ENCODE measurements at regions not wholly inside any gene's neighbourhood (a gene's known extent, or its start where the extent isn't known, plus 50 kb on each side); places are given as distances from the start of the nearest gene placed in this dataset.

GRCh38 chr3:62992520-62992919, 117.3 kb upstream of the CADPS start:
- no peak for DNase-seq
- ChIA-PET POLR2A (no interaction called here), CTCF (no interaction called here)
- no peak overlapping the region for H3K4me3 ChIP-seq (ENCODE audit: control insufficient read depth in 1 of 7, extremely low read depth in 1 of 7, insufficient read depth in 4 of 7, low read depth in 2 of 7, low read length in 6 of 7)
- no peak overlapping the region for H3K27ac ChIP-seq (ENCODE audit: insufficient read depth in 1 of 2, low read depth in 1 of 2, low read length in 2 of 2, poor library complexity in 1 of 2, severe bottlenecking in 2 of 2)
- no peaks in the 10 kb centered on the region for H3K4me1 ChIP-seq (ENCODE audit: control extremely low read depth in 1 of 4, control insufficient read depth in 4 of 4, insufficient read depth in 4 of 4, low read length in 3 of 4)
- H3K27me3 ChIP-seq (replicated peaks in 2 of 5; ENCODE audit: control insufficient read depth in 4 of 5, insufficient read depth in 5 of 5, low read length in 4 of 5) = no peaks in the 10 kb centered on the region
- no peaks in the 10 kb centered on the region for H3K9me3 ChIP-seq (ENCODE audit: control extremely low read depth in 1 of 5, control insufficient read depth in 4 of 5, insufficient read depth in 2 of 5, low read depth in 1 of 5, low read length in 4 of 5)
- 86% methylated on average over 1 of the region's 1 CpG for WGBS (ENCODE audit: insufficient coverage)
- no peaks in the 10 kb centered on the region for H3K36me3 ChIP-seq (ENCODE audit: control insufficient read depth in 4 of 4, insufficient read depth in 4 of 4, low read length in 3 of 4)

GRCh38 chr3:62995119-62995518, 119.9 kb upstream of the CADPS start:
- ChIA-PET POLR2A (no interaction called here), CTCF (no interaction called here)
- Histone ChIP-seq H3K27me3 (replicated peaks in 2 of 5; ENCODE audit: control insufficient read depth in 4 of 5, insufficient read depth in 5 of 5, low read length in 4 of 5) (no peaks in the 10 kb centered on the region), H3K4me1 (ENCODE audit: control extremely low read depth in 1 of 4, control insufficient read depth in 4 of 4, insufficient read depth in 4 of 4, low read length in 3 of 4) (no peaks in the 10 kb centered on the region), H3K36me3 (ENCODE audit: control insufficient read depth in 4 of 4, insufficient read depth in 4 of 4, low read length in 3 of 4) (no peaks in the 10 kb centered on the region), H3K9me3 (ENCODE audit: control extremely low read depth in 1 of 5, control insufficient read depth in 4 of 5, insufficient read depth in 2 of 5, low read depth in 1 of 5, low read length in 4 of 5) (no peaks in the 10 kb centered on the region), H3K4me3 (ENCODE audit: control insufficient read depth in 1 of 7, extremely low read depth in 1 of 7, insufficient read depth in 4 of 7, low read depth in 2 of 7, low read length in 6 of 7) (no peak overlapping the region), H3K27ac (ENCODE audit: insufficient read depth in 1 of 2, low read depth in 1 of 2, low read length in 2 of 2, poor library complexity in 1 of 2, severe bottlenecking in 2 of 2) (no peak overlapping the region)
- WGBS (ENCODE audit: insufficient coverage) = 97% methylated on average over 3 of the region's 3 CpGs
- DNase-seq = no peak

GRCh38 chr3:62995530-62995929, 120.3 kb upstream of the CADPS start:
- Histone ChIP-seq H3K36me3 (ENCODE audit: control insufficient read depth in 4 of 4, insufficient read depth in 4 of 4, low read length in 3 of 4) (no peaks in the 10 kb centered on the region), H3K27me3 (replicated peaks in 2 of 5; ENCODE audit: control insufficient read depth in 4 of 5, insufficient read depth in 5 of 5, low read length in 4 of 5) (no peaks in the 10 kb centered on the region), H3K9me3 (ENCODE audit: control extremely low read depth in 1 of 5, control insufficient read depth in 4 of 5, insufficient read depth in 2 of 5, low read depth in 1 of 5, low read length in 4 of 5) (no peaks in the 10 kb centered on the region), H3K4me1 (ENCODE audit: control extremely low read depth in 1 of 4, control insufficient read depth in 4 of 4, insufficient read depth in 4 of 4, low read length in 3 of 4) (no peaks in the 10 kb centered on the region), H3K4me3 (ENCODE audit: control insufficient read depth in 1 of 7, extremely low read depth in 1 of 7, insufficient read depth in 4 of 7, low read depth in 2 of 7, low read length in 6 of 7) (no peak overlapping the region), H3K27ac (ENCODE audit: insufficient read depth in 1 of 2, low read depth in 1 of 2, low read length in 2 of 2, poor library complexity in 1 of 2, severe bottlenecking in 2 of 2) (no peak overlapping the region)
- DNase-seq = no peak
- ChIA-PET POLR2A (no interaction called here), CTCF (no interaction called here)
- 100% methylated on average over 1 of the region's 2 CpGs for WGBS (ENCODE audit: insufficient coverage)

- Histone ChIP-seq H3K36me3 (ENCODE audit: control insufficient read depth in 4 of 4, insufficient read depth in 4 of 4, low read length in 3 of 4) (no peaks in the 10 kb centered on the region), H3K27me3 (replicated peaks in 2 of 5; ENCODE audit: control insufficient read depth in 4 of 5, insufficient read depth in 5 of 5, low read length in 4 of 5) (no peaks in the 10 kb centered on the region), H3K9me3 (ENCODE audit: control extremely low read depth in 1 of 5, control insufficient read depth in 4 of 5, insufficient read depth in 2 of 5, low read depth in 1 of 5, low read length in 4 of 5) (peaks cover 0 to 4% (median 0%) of the 10 kb centered on the region in 5 experiments), H3K4me1 (ENCODE audit: control extremely low read depth in 1 of 4, control insufficient read depth in 4 of 4, insufficient read depth in 4 of 4, low read length in 3 of 4) (no peaks in the 10 kb centered on the region), H3K4me3 (ENCODE audit: control insufficient read depth in 1 of 7, extremely low read depth in 1 of 7, insufficient read depth in 4 of 7, low read depth in 2 of 7, low read length in 6 of 7) (no peak overlapping the region), H3K27ac (ENCODE audit: insufficient read depth in 1 of 2, low read depth in 1 of 2, low read length in 2 of 2, poor library complexity in 1 of 2, severe bottlenecking in 2 of 2) (no peak overlapping the region)
- CTCF ChIA-PET = no interaction called here
- no peak for DNase-seq
- WGBS (ENCODE audit: insufficient coverage) = no CpG with 5 or more reads among the region's 2 CpGs
- POLR2A ChIA-PET = no interaction called here
These were observed 122.2 kb upstream of the CADPS start for GRCh38 chr3:62997369-62997768.

- Histone ChIP-seq H3K36me3 (ENCODE audit: control insufficient read depth in 4 of 4, insufficient read depth in 4 of 4, low read length in 3 of 4) (no peaks in the 10 kb centered on the region), H3K4me3 (ENCODE audit: control insufficient read depth in 1 of 7, extremely low read depth in 1 of 7, insufficient read depth in 4 of 7, low read depth in 2 of 7, low read length in 6 of 7) (no peak overlapping the region), H3K4me1 (ENCODE audit: control extremely low read depth in 1 of 4, control insufficient read depth in 4 of 4, insufficient read depth in 4 of 4, low read length in 3 of 4) (no peaks in the 10 kb centered on the region), H3K27me3 (replicated peaks in 2 of 5; ENCODE audit: control insufficient read depth in 4 of 5, insufficient read depth in 5 of 5, low read length in 4 of 5) (no peaks in the 10 kb centered on the region), H3K9me3 (ENCODE audit: control extremely low read depth in 1 of 5, control insufficient read depth in 4 of 5, insufficient read depth in 2 of 5, low read depth in 1 of 5, low read length in 4 of 5) (peaks cover 0 to 13% (median 2%) of the 10 kb centered on the region in 5 experiments), H3K27ac (ENCODE audit: insufficient read depth in 1 of 2, low read depth in 1 of 2, low read length in 2 of 2, poor library complexity in 1 of 2, severe bottlenecking in 2 of 2) (no peak overlapping the region)
- ChIA-PET POLR2A (no interaction called here), CTCF (no interaction called here)
- no peak for DNase-seq
- WGBS (ENCODE audit: insufficient coverage) = 0% methylated on average over 1 of the region's 2 CpGs
These were observed 123.9 kb upstream of the CADPS start for GRCh38 chr3:62999158-62999557.

- no peak for DNase-seq
- no peaks in the 10 kb centered on the region for H3K4me1 ChIP-seq (ENCODE audit: control extremely low read depth in 1 of 4, control insufficient read depth in 4 of 4, insufficient read depth in 4 of 4, low read length in 3 of 4)
- no CpG with 5 or more reads among the region's 1 CpG for WGBS (ENCODE audit: insufficient coverage)
- no peaks in the 10 kb centered on the region for H3K36me3 ChIP-seq (ENCODE audit: control insufficient read depth in 4 of 4, insufficient read depth in 4 of 4, low read length in 3 of 4)
- no peak overlapping the region for H3K4me3 ChIP-seq (ENCODE audit: control insufficient read depth in 1 of 7, extremely low read depth in 1 of 7, insufficient read depth in 4 of 7, low read depth in 2 of 7, low read length in 6 of 7)
- no peaks in the 10 kb centered on the region for H3K27me3 ChIP-seq (replicated peaks in 2 of 5; ENCODE audit: control insufficient read depth in 4 of 5, insufficient read depth in 5 of 5, low read length in 4 of 5)
- ChIA-PET CTCF (no interaction called here), POLR2A (no interaction called here)
- H3K27ac ChIP-seq (ENCODE audit: insufficient read depth in 1 of 2, low read depth in 1 of 2, low read length in 2 of 2, poor library complexity in 1 of 2, severe bottlenecking in 2 of 2) = no peak overlapping the region
- H3K9me3 ChIP-seq (ENCODE audit: control extremely low read depth in 1 of 5, control insufficient read depth in 4 of 5, insufficient read depth in 2 of 5, low read depth in 1 of 5, low read length in 4 of 5) = peaks cover 0 to 13% (median 3%) of the 10 kb centered on the region in 5 experiments
These were observed 124.6 kb upstream of the CADPS start for GRCh38 chr3:62999791-63000190.

- Histone ChIP-seq H3K36me3 (ENCODE audit: control insufficient read depth in 4 of 4, insufficient read depth in 4 of 4, low read length in 3 of 4) (no peaks in the 10 kb centered on the region), H3K27ac (ENCODE audit: insufficient read depth in 1 of 2, low read depth in 1 of 2, low read length in 2 of 2, poor library complexity in 1 of 2, severe bottlenecking in 2 of 2) (no peak overlapping the region), H3K9me3 (ENCODE audit: control extremely low read depth in 1 of 5, control insufficient read depth in 4 of 5, insufficient read depth in 2 of 5, low read depth in 1 of 5, low read length in 4 of 5) (peaks cover 0 to 13% (median 3%) of the 10 kb centered on the region in 5 experiments), H3K27me3 (replicated peaks in 2 of 5; ENCODE audit: control insufficient read depth in 4 of 5, insufficient read depth in 5 of 5, low read length in 4 of 5) (no peaks in the 10 kb centered on the region), H3K4me3 (ENCODE audit: control insufficient read depth in 1 of 7, extremely low read depth in 1 of 7, insufficient read depth in 4 of 7, low read depth in 2 of 7, low read length in 6 of 7) (no peak overlapping the region), H3K4me1 (ENCODE audit: control extremely low read depth in 1 of 4, control insufficient read depth in 4 of 4, insufficient read depth in 4 of 4, low read length in 3 of 4) (no peaks in the 10 kb centered on the region)
- CTCF ChIA-PET = no interaction called here
- POLR2A ChIA-PET = no interaction called here
- no peak for DNase-seq
- 91% methylated on average over 3 of the region's 3 CpGs for WGBS (ENCODE audit: insufficient coverage)
These were observed 129.2 kb upstream of the CADPS start for GRCh38 chr3:63004448-63004847.
